GM21619 (cell line): ENCODE measurements at regions not wholly inside any gene's neighbourhood (a gene's known extent, or its start where the extent isn't known, plus 50 kb on each side); places are given as distances from the start of the nearest gene placed in this dataset.

Source experiments
- ATAC-seq: cut with Tn5 transposase; IDR thresholded peaks from one replicate; pipeline ENCODE4 v1.9.1; 2021; ENCODE audit not compliant: unreplicated experiment

GRCh38 chr2:74036010-74036409 is 51.3 kb downstream of the TET3 start:
- no peak for ATAC-seq

- no peak for ATAC-seq
Measured at GRCh38 chr2:74036450-74037195, 51.9 kb downstream of the TET3 start.

DNA sequence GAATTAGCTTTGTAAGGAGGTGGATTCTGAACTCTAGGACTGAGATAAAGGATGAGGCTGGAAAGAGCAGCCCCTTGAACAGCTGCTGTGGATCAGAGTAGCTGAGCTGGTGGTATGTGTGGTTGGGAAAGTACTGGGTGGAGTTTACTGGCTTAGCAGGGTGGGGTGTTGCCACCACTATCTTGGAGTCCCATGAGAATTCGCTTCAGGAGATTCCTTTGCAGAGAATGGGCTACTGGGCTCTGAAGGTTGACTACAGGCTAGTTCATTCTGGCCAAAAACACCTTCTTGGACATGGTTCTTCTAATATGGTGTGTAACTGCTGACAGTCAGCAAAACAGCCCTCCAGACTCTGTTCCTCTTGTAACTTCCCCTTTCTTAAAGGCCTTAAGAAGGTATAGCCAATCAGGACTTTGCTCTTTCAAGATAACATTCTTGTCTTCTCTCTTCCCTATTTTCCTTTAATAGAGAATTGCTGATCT is 52.7 kb downstream of the TET3 start:
- ATAC-seq = peak; percentile 38

GRCh38 chr2:74039611-74040010 is 54.9 kb downstream of the TET3 start:
- ATAC-seq = no peak

DNA sequence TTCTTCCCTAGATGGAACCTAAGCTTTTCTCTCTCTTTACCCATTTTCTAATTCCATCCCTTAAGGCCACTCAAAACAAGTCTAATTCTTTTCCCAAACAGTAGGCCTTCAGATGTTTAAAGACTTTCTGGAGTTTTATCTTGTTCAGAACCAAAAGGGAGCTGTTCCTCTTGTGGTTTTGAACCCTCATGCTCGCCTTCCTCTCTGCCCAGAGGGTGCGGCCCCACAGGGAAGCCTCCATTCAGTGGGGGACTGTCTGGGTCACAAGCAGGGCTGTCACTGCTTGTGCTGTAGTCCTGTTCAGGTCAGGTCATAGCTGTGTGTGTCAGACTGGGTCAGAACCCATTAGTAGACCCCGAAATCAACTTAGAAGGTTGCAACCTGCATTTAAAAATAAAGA is 56.5 kb downstream of the TET3 start:
- ATAC-seq = no peak

- no peak for ATAC-seq
Measured at GRCh38 chr2:74041726-74042125, 57.0 kb downstream of the TET3 start.

DNA sequence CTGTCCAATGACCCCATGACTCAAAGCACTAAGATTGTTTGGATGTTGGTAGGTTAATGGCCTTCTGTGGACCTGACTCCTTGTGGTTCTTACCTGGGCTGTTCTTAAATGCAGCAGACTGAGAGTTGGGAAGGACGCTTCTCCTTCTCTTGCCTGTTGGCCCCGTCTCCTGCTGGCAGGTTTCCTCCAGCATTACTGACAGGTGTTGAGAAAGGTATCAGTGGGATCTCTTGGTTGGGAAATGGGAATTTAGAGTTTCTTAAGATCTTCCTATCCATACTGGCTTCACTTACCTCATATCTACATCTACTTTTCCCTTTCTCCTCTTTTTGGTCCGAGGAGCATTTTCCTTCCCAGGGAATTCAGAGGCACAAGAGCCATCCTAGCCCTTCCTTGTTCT is 57.9 kb downstream of the TET3 start:
- no peak for ATAC-seq

DNA sequence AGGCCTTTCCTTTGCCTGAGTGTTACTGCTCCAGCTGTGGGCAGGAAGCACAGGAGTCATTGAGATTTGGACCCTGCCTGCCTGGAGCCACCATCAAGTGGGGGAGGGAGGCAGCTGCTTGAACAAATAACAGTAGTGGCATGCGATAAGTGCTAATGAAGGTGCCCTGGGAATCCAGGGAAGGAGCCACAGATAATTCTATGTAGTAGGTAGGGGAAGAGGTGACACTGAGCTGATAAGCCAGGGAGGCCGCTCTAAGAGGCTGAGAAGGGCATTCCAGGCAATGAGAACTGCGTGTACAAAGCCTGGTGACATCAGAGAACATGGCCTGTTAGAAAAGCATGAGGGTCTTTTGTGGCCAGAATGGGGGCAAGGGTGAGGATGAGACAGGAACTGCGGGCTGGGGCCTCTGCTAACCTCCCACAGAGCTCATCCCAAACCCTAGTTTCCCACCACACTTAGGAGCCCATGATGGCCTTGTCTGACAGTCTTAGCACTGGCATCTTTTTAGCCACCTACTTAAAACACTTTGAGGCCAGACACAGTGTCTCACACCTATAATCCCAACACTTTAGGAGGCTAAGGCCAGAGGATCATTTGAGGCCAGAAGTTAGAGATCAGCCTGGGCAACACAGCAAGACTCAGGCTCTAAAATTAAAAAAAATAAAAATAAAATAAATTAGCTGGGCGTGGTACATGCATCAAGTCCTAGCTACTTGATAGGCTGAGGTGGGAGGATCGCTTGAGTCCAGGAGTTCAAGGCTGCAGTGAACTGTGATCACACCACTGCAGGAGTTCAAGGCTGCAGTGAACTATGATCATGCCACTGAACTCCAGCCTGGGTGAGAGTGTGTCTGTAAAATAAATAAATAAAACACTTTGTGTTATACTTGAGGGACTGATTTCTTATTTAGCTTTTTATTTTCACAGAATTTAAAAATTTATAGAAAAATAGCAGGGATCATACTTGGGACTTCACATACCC is 58.9 kb downstream of the TET3 start:
- no peak for ATAC-seq

DNA sequence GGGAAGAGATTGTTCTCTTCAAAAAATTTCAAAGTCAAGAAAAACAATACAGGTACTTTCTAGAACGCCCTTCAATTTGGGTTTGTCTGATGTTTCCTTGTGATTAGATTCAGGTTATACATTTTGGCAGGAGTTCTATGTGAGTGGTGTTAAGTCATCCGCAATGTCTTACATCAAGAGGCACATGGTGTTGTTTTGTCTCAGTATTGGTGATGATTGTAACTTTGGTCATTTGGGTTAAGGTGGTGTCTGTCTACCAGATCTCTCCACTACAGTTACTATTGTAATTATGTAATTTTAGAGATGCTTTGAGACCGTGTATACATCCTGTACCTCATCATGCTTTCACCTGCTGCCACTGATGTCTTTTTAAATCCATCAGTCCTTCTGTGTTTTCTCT is 60.3 kb downstream of the TET3 start:
- no peak for ATAC-seq

DNA sequence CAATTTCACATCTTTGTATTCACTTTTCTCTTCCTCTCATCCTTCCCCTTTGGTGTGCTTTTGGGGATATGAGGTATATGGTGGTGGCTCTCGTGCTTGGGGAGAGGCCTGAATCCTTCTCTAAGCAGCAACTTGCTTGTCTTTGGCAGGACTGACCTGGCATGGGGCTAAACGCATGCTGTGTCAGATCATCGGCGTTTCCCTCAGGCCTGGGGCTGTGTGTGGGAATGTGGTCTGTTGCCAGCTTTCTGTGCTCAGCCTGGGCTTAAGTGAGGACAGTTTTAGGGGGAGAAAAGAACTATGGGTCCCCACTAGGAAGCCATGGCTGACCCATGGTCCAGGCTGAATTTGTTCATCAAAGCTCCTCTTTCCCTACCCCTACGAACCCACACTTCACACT is 60.7 kb downstream of the TET3 start:
- no peak for ATAC-seq

- no peak for ATAC-seq
Measured at GRCh38 chr2:74046441-74046840, 61.7 kb downstream of the TET3 start.

DNA sequence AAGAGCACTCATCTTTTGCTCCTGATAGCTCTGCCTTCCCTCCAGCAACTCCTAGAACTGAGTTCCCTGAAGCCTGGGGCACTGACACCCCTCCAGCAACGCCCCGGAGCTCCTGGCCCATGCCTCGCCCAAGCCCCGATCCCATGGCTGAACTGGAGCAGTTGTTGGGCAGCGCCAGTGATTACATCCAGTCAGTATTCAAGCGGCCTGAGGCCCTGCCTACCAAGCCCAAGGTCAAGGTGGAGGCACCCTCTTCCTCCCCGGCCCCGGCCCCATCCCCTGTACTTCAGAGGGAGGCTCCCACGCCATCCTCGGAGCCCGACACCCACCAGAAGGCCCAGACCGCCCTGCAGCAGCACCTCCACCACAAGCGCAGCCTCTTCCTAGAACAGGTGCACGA is 62.4 kb downstream of the TET3 start:
- ATAC-seq = no peak

DNA sequence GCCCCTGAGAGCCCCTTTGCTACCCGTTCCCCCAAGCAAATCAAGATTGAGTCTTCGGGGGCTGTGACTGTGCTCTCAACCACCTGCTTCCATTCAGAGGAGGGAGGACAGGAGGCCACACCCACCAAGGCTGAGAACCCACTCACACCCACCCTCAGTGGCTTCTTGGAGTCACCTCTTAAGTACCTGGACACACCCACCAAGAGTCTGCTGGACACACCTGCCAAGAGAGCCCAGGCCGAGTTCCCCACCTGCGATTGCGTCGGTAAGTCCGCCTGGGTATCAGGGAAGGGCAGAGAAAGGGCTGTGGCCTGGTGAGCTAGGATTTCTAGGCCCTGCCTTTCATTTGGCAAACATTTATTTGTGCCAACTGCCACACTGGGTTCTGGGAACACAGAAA is 63.4 kb downstream of the TET3 start:
- ATAC-seq = no peak

DNA sequence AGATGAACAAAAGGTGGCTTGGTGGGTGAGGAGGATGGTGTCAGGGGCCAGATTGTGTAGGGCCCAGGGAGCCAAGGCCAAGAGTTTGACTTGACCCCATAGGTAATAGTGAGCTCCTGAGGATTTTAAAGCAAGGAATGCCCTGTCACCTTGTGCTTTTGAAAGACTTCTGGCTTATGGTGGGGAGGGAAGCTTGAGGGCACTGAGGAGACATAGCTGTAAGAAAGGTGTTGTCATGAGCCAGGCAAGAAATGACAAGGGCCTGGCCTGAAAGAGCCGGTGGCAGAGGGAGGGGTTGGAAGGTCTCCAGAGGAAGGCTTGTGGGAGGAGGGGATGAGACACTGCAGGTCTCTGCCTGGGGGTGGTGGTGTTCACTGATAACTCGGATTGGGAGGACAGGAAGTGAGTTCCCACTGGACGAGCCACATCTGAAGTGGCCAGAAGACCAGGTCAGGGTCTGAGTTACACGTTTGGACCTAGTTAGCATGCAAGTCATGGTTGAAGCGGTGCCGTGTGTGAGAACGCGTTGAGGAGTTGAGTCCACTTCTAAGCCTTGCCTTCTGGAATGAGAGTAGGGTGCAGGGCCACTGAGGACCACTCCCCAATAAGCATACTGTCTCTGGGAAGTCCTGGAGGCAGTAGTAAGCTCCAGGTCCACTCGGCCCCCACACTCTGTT is 64.3 kb downstream of the TET3 start:
- ATAC-seq = no peak

DNA sequence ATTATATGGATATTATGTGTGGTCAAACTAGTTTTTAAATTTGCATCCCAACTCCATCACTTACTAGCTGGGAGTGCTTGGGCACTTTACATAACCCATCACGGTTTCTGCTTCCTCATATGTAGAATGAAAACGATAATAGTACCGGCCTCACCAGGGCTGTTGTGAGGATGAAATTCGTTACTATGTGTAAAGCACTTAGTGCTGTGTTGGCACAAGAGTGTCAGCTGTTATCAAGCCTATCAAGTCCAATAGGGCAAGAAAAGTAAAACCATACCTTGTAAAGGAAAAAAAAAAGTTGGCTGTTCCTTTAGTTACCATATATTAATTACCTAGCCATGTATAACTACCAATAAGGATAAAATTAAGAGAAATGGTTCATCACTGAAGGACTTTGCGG is 65.4 kb downstream of the TET3 start:
- no peak for ATAC-seq

GRCh38 chr2:74051504-74051903 is 66.8 kb downstream of the TET3 start:
- ATAC-seq = no peak

- ATAC-seq = peak; percentile 78
Measured at GRCh38 chr2:74052732-74053710, 68.3 kb downstream of the TET3 start.

DNA sequence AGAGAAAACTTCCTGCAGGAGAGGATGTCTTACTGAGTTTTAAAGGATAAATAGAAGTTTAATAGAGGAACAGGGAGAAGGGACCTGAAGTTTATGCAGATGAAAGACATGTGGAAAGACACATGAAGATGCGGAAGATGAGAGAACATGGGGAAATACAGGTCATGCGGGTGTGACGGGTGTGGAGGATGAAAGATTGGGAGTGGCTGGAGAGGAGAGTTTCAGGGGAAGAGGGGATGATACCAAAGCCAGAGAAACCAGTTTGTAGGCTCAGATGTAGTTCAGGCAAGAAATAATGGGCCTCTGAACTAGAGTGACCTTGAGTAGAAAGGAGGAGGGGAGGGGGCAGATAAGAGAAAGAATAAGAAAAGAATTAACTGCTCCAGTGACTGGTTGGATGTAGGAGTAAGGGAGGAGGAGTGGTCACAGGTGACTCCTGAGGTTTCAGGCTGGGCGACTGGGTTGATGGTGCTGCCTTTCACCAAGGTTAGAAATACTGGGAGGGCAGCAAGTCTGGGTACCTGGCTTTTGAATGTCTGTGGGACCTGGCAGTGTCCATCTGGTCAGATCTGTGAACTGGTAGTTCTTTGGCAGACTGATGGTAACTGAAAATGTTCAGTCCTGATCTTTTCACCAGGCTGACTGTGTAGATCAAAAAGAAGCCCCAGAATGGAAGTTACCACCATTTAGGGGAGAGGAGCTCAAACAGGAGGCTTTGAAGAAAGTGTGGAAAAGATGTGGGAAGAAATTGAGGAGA is 69.4 kb downstream of the TET3 start:
- ATAC-seq = no peak

DNA sequence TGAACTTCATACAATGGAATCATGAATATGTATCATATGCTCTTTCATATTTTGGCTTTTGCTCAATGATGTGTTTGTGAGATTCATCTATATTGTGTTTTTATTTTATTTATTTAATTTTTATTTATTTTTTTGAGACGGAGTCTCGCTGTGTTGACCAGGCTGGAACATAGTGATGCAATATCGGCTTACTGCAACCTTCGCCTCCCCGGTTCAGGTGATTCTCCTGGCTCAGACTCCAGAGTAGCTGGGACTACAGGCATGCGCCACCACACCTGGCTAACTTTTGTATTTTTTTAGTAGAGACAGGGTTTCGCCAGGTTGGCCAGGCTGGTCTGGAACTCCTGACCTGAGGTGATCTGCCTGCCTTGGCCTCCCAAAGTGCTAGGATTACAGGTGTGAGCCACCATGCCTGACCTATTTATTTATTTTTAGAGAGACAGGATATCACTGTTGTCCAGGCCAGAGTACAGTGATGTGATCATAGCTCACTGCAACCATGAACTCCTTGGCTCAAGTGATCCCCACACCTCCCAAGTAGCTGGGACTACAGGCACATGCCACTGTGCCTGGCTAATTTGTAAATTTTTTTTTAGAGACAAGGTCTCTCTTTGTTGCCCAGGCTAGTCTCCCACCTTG is 74.5 kb downstream of the TET3 start:
- ATAC-seq = no peak
